HFF-Myc (cell line): ENCODE measurements at regions not wholly inside any gene's neighbourhood (a gene's known extent, or its start where the extent isn't known, plus 50 kb on each side); places are given as distances from the start of the nearest gene placed in this dataset.

ENCODE experiments used
- DNase-seq: peaks from one replicate; pipeline ENCODE4 v3.0.0-alpha.2; 2011; ENCODE audit warnings: low read depth; ENCODE audit errors: extremely low read depth
- H3K4me3 ChIP-seq: replicated peaks from 2 replicates; pipeline ENCODE4 v1.5.1; 2011; ENCODE audit warnings: low read depth, mild to moderate bottlenecking, control low read depth, low read length
- TF ChIP-seq, protein P1 (sequence below): IDR thresholded peaks from 2 replicates; pipeline ENCODE4 v1.5.1; 2012; ENCODE audit warnings: mild to moderate bottlenecking, low read depth, low read length, control low read depth; ENCODE audit errors: missing control alignments

DNA sequence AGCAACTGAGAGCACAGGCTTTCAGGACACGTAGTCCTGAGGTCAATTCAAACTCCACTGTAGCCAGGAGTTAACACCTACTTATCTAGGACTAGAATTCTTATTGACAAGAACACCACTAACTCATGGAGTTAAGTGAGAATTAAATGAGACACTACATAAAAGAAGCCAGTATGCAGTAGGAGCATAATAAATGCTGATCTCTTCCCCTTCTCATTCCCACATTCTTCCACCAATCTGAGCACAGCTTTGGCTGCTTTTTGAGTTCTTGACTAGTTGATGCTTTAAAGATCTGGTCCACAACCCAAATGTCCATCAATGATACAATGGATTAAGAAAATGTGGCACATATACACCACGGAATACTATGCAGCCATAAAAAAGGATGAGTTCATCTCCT, 55.2 kb downstream of the TTC32 start:
- TF ChIP-seq, protein P1, sequence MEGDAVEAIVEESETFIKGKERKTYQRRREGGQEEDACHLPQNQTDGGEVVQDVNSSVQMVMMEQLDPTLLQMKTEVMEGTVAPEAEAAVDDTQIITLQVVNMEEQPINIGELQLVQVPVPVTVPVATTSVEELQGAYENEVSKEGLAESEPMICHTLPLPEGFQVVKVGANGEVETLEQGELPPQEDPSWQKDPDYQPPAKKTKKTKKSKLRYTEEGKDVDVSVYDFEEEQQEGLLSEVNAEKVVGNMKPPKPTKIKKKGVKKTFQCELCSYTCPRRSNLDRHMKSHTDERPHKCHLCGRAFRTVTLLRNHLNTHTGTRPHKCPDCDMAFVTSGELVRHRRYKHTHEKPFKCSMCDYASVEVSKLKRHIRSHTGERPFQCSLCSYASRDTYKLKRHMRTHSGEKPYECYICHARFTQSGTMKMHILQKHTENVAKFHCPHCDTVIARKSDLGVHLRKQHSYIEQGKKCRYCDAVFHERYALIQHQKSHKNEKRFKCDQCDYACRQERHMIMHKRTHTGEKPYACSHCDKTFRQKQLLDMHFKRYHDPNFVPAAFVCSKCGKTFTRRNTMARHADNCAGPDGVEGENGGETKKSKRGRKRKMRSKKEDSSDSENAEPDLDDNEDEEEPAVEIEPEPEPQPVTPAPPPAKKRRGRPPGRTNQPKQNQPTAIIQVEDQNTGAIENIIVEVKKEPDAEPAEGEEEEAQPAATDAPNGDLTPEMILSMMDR = no peak
- DNase-seq = no peak
- H3K4me3 ChIP-seq = no peak overlapping the region

DNA sequence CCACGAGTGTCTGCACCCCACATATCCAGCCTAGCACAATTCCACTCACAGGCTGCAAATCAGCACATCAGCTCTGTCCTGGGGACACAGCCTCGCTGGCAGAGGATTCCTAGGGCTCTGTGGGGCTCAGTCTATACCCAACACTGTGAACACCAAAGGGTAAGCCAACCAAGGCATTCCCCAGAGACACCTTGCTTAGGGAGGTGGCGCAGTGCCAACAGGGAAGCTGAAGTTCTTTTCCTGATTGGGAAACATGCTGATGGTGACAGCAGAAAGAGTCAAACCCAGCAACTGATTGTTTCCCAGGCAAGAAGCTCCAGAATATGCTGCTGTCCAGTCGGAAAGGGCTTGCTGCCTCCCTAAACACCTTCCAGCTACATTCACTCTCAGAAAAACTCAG, 55.8 kb downstream of the TTC32 start:
- H3K4me3 ChIP-seq = no peak overlapping the region
- TF ChIP-seq, protein P1 = no peak
- no peak for DNase-seq

DNA sequence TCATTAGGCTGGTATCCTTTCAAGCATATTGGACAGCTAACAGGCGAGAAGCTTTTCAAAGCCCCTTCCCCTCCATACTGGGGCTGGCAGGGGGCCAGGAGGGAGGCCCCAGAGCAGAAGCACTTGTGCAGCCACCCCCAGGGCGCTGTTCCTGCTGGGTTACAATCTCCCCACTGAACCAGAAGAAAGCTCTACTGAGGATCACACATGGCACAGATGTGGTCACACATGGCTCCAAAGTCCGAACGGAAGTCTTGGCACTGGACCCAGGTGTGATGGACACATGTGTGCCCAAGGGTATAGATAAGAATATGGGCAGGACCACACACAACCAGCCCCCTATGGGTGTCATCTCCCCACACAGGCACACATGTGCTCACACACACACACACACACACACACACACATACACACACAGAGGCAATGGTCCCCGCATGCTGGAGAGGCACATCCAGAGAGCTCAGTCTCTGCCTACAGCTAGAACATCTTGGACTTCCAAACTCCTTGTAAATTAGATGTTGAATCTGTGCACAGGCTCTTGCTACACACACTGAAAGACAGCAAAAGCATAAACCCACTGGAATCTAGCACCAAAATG, 56.4 kb downstream of the TTC32 start:
- TF ChIP-seq, protein P1 = no peak
- no peak overlapping the region for H3K4me3 ChIP-seq
- no peak for DNase-seq

DNA sequence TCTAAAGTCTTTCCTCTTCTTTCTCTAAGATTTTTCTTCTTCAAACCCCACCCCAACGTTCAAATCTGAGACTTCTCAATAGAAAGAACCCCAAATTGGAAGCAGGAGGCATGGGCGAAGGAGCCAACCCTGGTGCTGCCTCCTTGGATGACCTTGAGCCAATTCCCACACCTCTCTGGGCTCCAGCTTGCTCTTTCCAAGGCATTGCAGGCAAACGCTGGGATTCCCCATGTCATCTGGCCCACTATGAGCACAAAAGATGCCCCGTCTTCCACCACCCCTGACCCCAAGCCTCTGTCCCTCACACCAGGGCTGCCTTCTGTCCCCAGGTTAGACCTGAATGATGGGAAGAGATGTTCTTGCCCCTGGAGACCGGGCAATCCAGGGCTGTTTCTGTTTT, 57.0 kb downstream of the TTC32 start:
- no peak overlapping the region for H3K4me3 ChIP-seq
- no peak for DNase-seq
- TF ChIP-seq, protein P1 = no peak

DNA sequence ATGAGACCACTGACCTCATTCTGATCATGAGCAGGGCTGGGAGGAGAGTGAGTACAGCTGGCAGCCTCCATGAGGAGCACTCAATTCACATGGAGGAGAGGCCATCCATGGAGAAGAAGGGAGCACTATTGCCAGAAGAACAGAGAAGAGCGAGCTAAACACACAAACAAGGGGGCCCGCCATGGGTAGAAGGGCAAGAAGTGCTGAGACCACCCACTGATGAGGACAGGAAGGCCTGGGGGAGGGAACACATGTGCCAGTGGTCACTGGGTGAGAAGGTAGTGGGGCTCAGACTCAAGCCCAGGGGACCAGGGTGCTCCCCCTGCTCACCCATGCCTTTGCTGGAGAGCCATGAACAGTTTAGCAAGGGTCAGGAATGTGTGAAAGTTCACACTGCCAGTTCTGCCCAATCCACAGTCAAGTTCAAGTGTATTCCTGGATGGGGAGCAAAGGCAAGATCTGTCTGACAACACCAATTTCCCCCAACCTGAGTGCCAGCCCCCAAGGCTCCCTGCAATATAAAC, 57.7 kb downstream of the TTC32 start:
- H3K4me3 ChIP-seq = no peak overlapping the region
- no peak for DNase-seq

DNA sequence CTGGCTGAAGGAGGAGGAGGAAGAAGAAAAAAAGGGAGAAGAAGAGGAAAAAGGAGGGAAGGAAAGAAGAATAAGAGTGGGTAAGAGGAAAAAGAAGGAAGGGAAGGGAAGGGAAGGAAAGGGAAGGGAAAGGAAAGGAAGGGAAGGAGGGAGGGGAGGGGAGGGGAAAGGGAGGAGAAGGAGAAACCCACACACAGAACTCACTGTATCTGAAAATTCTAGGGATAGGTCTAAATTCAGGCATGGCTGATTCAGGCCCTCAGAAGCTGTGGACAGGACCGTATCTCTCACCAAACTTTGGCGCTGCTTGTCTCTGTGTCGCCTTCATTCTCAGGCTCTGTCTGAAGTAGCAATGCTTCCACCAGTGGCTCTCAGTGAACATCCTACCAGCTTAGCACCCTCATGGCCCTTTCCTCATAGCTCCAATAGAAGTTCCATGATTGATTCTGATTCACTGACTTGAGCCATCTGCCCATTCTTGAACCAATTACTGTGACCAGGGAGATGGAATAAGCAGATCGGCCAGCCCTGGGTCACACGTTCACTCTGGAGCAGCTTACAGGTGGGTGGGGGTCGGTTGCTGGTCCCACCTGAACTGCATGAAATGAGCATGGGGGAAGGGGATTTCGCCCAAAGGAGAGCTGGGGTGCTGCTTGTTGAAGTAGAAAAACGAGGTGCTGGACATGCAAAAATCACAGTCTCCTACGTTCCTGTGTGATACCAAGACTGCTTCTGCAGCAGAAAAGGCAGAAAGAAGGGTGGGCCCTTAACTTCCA, 59.7 kb downstream of the TTC32 start:
- DNase-seq = no peak
- no peak overlapping the region for H3K4me3 ChIP-seq
- TF ChIP-seq, protein P1 = no peak

More for the DNA sequence above, 57.7 kb downstream of the TTC32 start:
- TF ChIP-seq, protein P1 = no peak
